ENCODE measurements at regions not wholly inside any gene's neighbourhood (a gene's known extent, or its start where the extent isn't known, plus 50 kb on each side); places are given as distances from the start of the nearest gene placed in this dataset.

GRCh38 chr11:134636071-134636470 is 224.0 kb upstream of the B3GAT1 start:
- no peak for TF ChIP-seq CSDC2 (CRISPR knock-in tag; IDR thresholded peaks at IDR 0.05)
- no peak for TF ChIP-seq CSRNP3 (CRISPR knock-in tag; IDR thresholded peaks at IDR 0.05)
- TF ChIP-seq, protein P1, sequence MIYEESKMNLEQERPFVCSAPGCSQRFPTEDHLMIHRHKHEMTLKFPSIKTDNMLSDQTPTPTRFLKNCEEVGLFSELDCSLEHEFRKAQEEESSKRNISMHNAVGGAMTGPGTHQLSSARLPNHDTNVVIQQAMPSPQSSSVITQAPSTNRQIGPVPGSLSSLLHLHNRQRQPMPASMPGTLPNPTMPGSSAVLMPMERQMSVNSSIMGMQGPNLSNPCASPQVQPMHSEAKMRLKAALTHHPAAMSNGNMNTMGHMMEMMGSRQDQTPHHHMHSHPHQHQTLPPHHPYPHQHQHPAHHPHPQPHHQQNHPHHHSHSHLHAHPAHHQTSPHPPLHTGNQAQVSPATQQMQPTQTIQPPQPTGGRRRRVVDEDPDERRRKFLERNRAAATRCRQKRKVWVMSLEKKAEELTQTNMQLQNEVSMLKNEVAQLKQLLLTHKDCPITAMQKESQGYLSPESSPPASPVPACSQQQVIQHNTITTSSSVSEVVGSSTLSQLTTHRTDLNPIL (CRISPR knock-in tag; IDR thresholded peaks at IDR 0.05; ENCODE audit: low read depth) = no peak
- no peak for TF ChIP-seq ARNTL (CRISPR knock-in tag; IDR thresholded peaks at IDR 0.05; ENCODE audit: borderline replicate concordance, low read depth)
- TF ChIP-seq PPARA (CRISPR knock-in tag; IDR thresholded peaks at IDR 0.05; ENCODE audit: borderline replicate concordance) = no peak
- no peak for TF ChIP-seq TCF4 (CRISPR knock-in tag; IDR thresholded peaks at IDR 0.05; ENCODE audit: borderline replicate concordance)
- TF ChIP-seq, protein P2, sequence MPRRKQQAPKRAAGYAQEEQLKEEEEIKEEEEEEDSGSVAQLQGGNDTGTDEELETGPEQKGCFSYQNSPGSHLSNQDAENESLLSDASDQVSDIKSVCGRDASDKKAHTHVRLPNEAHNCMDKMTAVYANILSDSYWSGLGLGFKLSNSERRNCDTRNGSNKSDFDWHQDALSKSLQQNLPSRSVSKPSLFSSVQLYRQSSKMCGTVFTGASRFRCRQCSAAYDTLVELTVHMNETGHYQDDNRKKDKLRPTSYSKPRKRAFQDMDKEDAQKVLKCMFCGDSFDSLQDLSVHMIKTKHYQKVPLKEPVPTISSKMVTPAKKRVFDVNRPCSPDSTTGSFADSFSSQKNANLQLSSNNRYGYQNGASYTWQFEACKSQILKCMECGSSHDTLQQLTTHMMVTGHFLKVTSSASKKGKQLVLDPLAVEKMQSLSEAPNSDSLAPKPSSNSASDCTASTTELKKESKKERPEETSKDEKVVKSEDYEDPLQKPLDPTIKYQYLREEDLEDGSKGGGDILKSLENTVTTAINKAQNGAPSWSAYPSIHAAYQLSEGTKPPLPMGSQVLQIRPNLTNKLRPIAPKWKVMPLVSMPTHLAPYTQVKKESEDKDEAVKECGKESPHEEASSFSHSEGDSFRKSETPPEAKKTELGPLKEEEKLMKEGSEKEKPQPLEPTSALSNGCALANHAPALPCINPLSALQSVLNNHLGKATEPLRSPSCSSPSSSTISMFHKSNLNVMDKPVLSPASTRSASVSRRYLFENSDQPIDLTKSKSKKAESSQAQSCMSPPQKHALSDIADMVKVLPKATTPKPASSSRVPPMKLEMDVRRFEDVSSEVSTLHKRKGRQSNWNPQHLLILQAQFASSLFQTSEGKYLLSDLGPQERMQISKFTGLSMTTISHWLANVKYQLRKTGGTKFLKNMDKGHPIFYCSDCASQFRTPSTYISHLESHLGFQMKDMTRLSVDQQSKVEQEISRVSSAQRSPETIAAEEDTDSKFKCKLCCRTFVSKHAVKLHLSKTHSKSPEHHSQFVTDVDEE (CRISPR knock-in tag; IDR thresholded peaks at IDR 0.05) = no peak
- TF ChIP-seq ZC3H10 (CRISPR knock-in tag; IDR thresholded peaks at IDR 0.05) = no peak
- no peak for TF ChIP-seq ESRRG (CRISPR knock-in tag; IDR thresholded peaks at IDR 0.05)
- TF ChIP-seq ZNF8 (CRISPR knock-in tag; IDR thresholded peaks at IDR 0.05) = no peak
- TF ChIP-seq ISL1 (CRISPR knock-in tag; IDR thresholded peaks at IDR 0.05) = no peak
- no peak for TF ChIP-seq TOX (CRISPR knock-in tag; IDR thresholded peaks at IDR 0.05; ENCODE audit: borderline replicate concordance)
- TF ChIP-seq GLIS3 (CRISPR knock-in tag; IDR thresholded peaks at IDR 0.05) = no peak
- no peak for ATAC-seq

DNA sequence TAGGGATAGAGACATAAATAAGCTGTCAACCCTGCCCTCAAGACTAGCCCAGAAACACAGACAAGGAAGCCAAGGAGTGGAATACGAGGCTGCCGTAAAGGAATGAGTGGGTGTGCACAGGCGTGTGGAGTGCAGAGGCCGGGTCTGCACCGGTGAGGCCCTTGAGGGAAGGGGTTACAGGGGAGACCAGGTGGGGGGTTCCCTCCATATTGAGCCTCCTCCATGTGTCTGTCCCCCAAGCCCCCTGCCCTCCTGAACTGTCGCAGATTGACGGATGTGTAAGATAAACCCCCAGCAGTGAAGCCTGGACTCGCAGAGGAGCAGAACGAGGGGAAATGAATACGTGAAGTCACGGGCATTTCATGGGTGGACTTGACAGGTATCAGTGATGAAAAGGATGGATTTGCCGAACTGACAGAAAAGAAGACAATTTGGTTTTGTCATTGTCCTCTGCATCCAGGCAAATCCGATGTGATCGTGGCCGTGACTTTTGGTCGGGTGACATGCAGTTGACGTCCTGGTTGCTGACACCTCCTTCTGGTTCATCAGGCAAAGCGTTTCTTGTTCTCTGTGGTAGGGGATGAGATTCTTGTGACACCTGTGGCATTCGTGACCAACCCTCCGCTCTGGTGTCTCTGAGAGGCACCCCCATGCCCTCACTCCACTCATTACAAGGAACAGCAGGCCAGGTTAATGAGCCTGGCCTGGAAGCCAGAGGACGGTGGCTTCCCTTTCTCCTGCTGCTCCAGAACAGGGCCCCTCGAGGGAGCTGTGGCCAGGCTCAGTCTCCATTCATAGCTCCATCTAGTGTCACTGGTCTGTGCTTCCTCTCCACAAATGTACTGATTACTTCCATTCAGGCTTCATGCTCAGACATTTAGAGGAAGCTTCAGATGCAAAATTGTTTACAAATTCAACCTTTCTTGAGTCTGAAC is 223.1 kb upstream of the B3GAT1 start:
- TF ChIP-seq SNAI2 (CRISPR knock-in tag; IDR thresholded peaks at IDR 0.05) = no peak
- TF ChIP-seq TCF4 (CRISPR knock-in tag; IDR thresholded peaks at IDR 0.05; ENCODE audit: borderline replicate concordance) = no peak
- TF ChIP-seq ZC3H10 (CRISPR knock-in tag; IDR thresholded peaks at IDR 0.05) = no peak

GRCh38 chr11:134633276-134633675 is 221.2 kb upstream of the B3GAT1 start:
- no peak for TF ChIP-seq ZFP3 (CRISPR knock-in tag; IDR thresholded peaks at IDR 0.05)
- no peak for TF ChIP-seq ZNF70 (CRISPR knock-in tag; IDR thresholded peaks at IDR 0.05)
- no peak for TF ChIP-seq RARB (CRISPR knock-in tag; IDR thresholded peaks at IDR 0.05)
- TF ChIP-seq SNAI2 (CRISPR knock-in tag; IDR thresholded peaks at IDR 0.05) = no peak
- no peak for TF ChIP-seq TCF4 (CRISPR knock-in tag; IDR thresholded peaks at IDR 0.05; ENCODE audit: borderline replicate concordance)
- TF ChIP-seq, protein P1 (CRISPR knock-in tag; IDR thresholded peaks at IDR 0.05; ENCODE audit: low read depth) = no peak
- TF ChIP-seq PATZ1 (CRISPR knock-in tag; IDR thresholded peaks at IDR 0.05; ENCODE audit: borderline replicate concordance) = no peak
- TF ChIP-seq, protein P3, sequence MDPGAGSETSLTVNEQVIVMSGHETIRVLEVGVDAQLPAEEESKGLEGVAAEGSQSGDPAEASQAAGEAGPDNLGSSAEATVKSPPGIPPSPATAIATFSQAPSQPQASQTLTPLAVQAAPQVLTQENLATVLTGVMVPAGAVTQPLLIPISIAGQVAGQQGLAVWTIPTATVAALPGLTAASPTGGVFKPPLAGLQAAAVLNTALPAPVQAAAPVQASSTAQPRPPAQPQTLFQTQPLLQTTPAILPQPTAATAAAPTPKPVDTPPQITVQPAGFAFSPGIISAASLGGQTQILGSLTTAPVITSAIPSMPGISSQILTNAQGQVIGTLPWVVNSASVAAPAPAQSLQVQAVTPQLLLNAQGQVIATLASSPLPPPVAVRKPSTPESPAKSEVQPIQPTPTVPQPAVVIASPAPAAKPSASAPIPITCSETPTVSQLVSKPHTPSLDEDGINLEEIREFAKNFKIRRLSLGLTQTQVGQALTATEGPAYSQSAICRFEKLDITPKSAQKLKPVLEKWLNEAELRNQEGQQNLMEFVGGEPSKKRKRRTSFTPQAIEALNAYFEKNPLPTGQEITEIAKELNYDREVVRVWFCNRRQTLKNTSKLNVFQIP (CRISPR knock-in tag; IDR thresholded peaks at IDR 0.05; ENCODE audit: borderline replicate concordance, low read depth) = no peak
- no peak for TF ChIP-seq ZFP30 (CRISPR knock-in tag; IDR thresholded peaks at IDR 0.05)
- no peak for TF ChIP-seq CSDC2 (CRISPR knock-in tag; IDR thresholded peaks at IDR 0.05)
- TF ChIP-seq ZNF565 (CRISPR knock-in tag; conservative IDR thresholded peaks at IDR 0.05; ENCODE audit: low read depth) = no peak
- no peak for ATAC-seq

More for the DNA sequence above, 223.1 kb upstream of the B3GAT1 start:
- ATAC-seq = no peak
